SH-SY5Y (cell line): ENCODE measurements at regions not wholly inside any gene's neighbourhood (a gene's known extent, or its start where the extent isn't known, plus 50 kb on each side); places are given as distances from the start of the nearest gene placed in this dataset.

Experiments used
- GATA2 ChIP-seq: IDR thresholded peaks from 2 replicates; pipeline ENCODE4 v1.6.1; 2011; ENCODE audit warnings: mild to moderate bottlenecking, low read depth, low read length
- GATA3 ChIP-seq: IDR thresholded peaks from 2 replicates; pipeline ENCODE4 v1.6.1; 2011; ENCODE audit warnings: low read depth, mild to moderate bottlenecking, low read length, moderate library complexity

- no peak for TF ChIP-seq GATA2
- no peak for TF ChIP-seq GATA3
Measured at GRCh38 chr9:38246833-38247232, 145.7 kb upstream of the ALDH1B1 start.
